Activated CD8-positive, alpha-beta memory T cell treated with anti-CD3 and anti-CD28 coated beads for 48 hours (primary cell): ENCODE measurements at regions not wholly inside any gene's neighbourhood (a gene's known extent, or its start where the extent isn't known, plus 50 kb on each side); places are given as distances from the start of the nearest gene placed in this dataset.

Experiments used
- DNase-seq, 3 experiments: peaks; one replicate each; pipeline ENCODE4 v3.0.0-alpha.2; 2020; ENCODE audit warnings: low read depth in 2 of 3, low spot score in 2 of 3

DNA sequence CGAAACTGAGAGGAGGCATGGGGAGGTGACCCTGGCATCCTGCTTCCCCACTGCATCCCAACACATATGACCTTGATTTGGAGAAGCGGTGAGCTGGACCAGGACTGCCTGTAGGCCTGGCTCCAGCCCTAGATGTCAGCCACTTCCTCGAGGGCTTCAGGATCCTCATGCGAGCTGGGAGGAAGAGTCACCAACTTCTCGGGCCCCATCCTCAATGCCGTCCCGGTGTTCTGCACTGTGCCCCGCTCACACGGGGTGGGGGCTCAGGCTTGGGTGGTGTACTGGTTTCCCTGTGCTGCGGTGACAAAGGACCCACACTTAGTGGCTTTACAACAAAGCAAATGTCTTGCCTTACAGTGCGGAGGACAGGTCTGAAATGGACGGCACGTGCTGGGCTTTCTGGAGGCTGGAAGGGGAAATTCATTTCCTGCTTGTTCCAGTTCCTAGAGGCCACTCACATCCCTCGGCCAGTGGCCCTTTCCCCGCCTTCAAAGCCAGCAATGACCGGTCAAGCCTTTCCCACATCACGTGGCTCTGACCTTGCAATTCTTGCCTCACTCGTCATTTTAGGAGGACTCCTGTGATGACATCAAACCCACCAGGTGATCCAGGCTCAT, 298.1 kb upstream of the RTL1 start:
- DNase-seq, result no peak

DNA sequence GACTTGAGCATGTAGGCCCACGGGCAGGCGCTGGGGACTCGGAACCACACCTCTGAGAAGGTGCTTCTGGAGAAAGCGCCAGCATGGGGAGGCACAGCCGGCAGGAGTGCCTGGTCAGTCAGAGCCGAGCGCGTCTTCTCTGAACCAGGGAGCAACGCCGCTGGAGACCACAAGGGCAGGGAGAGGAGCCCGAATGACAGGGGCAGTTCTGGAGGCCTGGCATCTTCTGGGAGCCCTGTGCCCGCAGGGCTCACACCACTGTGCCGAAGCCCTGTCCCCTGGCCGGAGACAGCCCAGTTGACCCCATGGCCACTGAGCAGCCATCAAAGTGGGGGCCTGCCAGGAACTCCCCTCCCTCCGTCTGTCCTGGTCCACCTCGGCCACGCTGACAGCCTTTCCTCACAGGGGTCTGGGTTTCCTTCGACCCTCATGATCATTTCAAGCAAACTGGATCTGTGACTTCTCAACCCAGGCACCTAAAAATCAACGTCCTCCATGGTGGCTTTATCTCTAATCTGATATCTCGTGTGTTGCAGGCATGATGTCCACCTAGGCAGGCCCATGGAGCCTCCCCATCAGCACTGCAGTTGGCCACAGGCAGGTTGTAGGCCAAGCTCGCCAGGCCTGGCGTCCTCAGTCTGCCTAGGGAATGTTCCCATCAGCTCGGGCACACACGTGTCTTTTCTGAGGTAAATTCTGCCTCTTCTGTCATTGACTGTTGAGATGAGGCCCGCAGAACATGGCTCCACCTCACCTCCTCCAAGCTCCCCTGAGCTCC, 299.3 kb upstream of the RTL1 start:
- no peak for DNase-seq

DNA sequence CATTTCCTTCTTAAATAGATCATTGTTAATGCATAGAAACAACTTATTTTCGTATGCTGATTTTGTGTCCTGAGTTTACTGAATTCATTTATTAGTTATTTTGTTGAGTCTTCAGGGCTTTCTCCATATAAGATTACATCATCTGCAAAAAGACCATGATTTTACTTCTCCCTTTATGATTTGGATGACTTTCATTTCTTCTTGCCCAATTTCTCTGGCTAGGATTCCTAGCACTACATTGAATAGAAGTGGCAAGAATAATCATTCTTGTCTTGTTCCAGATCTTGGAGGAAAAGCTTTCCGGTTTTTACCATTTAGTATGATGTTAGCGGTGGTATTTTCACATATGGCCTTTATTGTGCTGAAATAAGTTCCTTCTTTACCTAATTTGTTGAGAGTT, 303.0 kb upstream of the RTL1 start:
- no peak for DNase-seq

DNA sequence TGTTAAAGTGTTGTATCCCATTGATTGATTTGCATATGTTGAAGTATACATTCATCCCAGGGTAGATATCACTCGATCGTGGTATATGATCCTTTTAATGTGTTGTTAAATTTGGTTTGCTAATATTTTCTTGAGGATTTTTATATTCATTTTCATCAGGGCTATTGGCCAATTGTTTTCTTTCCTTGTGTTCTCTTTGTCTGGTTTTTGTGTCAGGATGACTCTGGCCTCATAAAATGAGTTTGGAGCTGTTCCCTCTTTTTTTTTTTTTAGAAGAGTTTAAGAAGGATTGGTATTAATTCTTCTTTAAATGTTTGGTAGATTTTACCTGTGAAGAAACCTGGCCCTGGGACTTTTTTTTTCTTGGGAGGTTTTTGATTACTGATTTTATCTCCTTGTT, 303.5 kb upstream of the RTL1 start:
- no peak for DNase-seq

DNA sequence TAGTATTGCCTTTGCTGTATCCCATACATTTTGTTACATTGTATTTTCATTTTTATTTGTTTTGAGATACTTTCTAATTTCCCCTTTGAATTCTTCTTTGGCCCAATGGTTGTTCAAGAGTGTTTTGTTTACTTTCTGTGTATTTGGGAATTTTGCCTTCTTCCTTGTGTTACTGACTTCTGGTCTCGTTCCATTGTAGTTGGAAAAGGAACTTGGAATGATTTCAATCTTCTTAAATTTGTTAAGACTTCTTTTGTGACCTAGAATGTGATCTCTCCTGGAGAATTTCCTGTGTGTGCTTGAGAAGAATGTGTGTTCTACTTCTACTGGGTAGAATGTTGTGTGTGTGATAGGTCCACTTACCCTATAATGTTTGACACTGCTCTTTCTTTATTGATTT, 304.4 kb upstream of the RTL1 start:
- no peak for DNase-seq

DNA sequence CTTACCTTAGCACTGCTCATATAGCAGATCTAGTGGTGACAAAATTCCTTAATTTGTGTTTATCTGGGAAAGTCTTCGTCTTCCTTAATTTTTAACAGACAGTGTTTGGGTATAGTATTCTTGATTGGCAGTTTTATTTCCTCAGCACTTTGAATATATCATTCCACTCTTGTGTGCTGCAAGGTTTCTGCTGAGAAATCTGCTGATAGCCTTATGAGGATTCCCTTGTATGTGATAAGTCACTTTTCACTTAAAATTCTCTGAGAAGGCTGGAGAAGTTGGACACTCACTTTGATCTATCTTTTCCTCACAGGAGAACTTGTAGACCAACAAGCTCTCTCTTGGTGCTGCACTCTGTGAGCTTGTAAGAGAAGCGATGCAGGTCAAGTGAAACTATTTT, 306.1 kb upstream of the RTL1 start:
- DNase-seq, result no peak

DNA sequence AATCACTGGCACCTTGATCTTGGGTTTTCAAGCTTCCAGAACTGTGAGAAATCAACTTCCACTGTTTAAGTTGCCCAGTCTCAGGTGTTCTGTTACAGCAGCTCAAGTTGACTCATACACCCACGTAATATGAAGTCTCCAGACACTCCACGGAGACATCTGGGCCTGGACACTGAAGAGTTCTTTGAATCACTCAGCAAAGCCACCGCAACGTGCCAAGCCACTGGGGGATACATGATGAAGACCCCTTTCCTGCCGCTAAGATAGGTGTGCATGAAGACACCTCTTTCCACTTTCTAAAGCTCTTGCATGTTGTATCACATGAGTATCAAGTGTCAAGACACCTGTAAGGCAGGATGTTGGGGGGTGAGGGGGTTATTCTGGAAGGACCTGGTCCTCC, 311.7 kb upstream of the RTL1 start:
- no peak for DNase-seq

DNA sequence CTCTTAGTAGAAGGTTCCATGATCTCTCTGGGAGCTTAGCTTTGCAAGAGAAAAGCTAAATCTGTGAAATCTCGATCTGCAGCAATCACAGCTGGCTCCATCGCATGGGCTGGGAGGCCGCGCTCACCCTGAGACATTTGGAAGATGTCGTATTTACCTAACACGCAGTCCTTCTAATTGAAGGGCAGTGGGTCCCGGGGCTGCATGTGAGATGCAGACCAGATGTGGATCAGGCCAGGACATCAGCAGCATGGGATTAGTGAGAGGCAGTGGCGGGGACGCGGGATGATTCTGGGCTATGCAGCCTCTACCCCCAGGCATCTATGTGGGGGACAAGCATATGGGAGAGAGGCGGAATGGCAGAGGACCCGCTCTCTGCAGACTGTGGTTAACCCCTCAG, 312.4 kb upstream of the RTL1 start:
- DNase-seq, result no peak

DNA sequence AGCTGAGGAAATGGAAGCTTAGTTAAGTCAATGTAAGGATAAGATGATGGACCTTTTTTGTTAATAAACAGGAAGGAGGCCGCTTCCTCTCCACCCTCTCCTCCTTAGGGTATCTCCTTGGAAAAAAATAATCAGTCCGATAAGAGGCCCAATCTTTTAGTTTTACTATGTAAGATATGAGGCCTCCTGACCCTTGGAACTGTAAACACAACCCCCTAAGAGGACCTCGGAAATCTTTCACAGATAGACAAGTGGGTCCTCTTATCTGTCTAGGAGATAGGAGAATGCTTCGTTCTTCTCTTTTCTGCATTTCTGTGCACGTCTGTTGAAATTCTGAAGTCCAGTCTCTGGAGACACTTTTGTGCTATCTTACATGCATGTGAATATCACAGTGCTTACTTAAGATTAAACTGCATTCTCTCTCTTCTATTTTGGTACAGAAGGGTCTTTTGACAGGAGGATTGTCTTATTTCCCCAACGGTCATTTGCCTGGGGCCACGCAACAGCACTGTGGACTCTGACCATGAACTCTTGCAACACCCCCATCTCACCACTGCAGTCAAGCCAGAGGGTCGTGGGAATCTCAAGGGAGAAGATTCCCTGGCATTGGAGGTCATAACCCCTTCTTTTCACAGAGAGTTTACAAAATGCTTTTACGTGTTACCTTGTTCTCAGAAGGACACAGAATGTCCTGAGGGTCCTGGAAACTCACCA, 313.0 kb upstream of the RTL1 start:
- DNase-seq, result no peak

DNA sequence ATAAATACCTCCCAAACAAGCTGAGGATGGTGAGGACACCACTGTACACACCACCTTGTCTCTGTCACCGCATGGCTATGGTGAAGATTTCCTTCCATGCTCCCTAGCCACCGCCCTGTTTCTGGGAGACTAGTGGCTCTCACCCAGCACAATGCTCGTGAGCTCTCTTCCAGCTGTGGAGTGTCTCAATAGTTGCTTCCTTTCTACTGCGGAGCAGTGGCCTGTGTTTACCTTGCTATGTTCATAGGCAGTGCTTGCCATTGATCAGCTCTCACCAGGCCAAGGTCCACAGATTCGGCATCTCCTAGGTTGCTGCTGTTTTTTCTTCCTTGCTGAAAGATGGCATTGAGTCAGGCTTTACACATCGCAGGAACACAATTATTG, 313.6 kb upstream of the RTL1 start:
- no peak for DNase-seq

DNA sequence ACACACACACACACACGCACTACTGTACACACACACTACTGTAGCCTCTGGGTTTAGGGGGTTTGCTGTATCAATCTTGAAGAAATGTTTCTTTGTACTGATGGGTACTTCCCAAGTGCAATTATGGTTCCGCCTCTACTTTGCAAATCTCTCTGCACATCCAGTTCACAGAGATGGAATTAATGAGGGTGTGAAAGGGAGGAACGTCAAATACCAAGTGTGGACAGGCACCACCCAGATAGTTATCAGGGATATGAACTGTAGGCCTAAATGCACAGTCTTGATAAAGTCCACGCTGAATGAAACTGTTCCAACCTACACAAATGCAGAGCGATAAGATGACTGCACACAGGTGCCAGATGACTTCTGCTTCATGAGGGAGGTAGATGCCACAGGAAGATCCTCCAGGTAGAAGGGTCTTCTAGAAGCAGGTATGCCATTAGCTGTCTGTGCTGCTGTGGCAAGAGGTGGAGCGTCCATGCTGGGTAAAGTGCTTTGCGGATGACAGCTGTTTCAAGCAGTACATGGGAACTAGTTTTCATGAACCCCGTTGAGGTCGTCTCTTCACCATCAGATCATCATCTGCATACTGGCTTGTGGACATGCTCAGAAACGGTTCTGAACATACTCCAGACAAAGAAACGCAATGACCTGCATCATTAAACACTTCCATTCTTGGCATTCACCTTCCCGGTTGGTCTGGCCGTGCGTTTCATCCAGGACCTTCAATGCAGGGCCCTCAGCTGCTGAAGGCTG, 314.3 kb upstream of the RTL1 start:
- no peak for DNase-seq

DNA sequence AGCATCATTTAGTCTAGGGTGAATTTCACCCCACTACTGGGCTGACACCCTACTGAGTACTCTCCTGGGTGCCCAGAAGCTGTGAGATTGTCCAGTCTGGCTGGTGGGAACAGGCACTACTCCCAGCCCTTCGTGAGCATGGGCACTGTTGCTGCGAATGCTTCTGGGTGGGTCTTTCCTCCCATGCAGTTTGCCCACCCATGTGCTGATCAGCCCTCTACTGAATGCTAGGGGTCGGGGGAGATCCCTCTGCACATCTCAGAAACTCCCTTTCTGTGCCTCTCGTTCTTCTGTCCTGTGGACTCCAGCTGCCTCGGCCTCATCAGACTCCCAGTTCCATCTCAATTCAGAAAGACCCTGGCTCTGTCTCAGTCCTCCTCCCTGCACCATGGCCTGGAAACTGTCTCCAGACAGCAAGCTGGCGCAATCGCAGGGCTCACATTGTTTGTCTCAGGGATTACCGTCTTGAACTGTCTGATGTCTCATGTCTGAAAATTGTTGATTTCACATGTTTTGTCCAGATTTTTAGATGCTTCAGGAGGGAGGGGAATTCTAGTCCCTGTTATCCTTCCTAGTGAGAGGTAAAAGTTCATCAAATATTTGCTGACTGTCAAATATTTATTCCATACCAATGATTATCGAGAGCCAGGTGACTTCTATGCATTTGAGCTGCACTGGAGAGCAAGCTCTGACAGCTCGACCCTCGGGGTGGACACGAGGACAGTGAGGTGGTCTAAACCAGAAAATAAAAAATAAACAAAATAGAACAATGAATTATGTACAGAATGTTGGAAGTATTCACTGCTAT, 316.6 kb upstream of the RTL1 start:
- DNase-seq, result no peak

DNA sequence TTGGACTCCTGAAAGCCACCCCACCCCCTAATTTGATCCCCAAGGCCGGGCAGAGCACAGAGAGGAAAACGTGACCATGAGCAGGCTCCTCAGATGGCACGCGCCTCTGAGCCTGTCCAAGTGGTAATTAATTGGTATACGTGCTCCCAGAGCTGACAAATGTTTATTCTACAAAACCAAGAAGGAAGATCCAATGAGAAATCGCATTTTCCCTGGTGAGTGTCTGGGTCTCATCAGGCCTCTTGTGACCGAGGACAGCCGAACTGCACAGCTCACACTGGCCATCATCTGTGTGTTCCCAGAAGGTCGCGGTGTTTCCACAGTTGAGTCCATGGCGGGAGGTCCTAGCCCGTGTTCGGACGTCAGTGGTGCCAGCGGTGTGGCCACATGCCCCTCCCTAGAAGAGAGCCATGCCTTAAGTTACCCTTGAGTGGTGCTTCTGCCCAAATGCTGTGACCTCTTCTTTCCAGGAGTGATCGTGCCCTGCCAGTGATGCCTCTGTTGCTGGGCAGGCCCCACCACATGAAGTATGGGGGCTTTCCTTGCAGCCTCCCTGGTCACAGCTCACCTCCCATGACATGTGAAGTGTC, 317.5 kb upstream of the RTL1 start:
- no peak for DNase-seq

DNA sequence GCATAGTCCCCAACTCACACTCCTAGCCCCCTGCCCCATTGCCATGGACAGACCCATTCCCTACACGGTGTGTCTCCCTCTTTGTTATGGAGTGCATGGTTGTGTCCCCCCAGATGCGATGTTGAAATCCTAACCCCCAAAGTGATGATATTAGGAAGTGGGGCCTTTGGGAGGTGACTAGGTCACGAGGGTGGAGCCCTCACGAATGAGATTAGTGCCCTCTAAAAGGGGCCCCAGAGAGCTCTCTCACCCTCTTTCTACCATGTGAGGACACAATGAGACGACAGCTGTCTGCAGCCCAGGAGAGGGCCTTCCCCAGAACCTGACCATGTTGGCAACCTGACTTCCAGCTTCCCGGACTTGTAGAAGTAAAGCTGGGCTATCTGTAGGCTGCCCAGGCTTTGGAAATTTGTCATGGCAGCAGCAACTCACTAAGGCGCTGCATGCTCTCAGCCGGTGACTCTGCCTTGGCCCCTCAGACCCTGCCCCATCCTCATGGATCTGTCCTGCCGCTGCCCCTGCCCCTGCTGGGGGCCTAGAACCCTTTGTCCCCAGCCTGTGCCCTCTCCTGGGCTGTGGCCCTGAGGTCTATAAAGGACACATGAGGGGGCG, 318.1 kb upstream of the RTL1 start:
- no peak for DNase-seq

DNA sequence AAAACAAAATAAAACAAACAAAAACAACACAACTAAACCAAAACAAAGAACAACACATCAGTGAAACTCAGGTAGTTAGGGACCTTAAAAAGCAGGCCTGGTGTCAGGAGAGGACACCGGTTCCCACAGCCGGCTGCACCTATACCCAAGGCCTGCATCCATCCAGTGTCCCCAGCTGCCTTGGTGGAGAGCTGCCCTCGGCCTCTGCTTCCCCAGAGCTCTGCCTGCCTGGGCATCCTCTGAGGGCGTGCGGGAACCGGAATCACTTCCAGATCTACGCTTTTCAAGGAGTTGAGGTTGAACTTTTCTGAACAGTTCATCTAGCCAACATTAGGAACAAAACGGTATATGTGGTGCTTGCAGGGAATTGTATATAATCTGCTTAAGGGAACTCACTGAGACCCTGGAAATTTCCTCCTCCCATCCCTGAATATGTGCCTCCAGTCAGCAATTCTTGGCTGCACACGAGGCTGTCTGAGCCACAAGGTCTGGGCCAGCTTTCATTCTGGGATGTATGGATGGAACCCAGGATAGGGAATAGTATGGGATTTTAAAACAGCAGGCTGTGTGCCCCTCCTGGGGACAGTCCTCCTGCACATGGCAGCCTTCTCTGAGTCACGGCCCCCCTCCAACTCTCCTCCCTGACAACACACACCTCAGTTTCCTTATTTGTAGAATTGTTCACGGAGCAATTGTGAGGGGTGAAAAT, 319.0 kb upstream of the RTL1 start:
- DNase-seq, result no peak

DNA sequence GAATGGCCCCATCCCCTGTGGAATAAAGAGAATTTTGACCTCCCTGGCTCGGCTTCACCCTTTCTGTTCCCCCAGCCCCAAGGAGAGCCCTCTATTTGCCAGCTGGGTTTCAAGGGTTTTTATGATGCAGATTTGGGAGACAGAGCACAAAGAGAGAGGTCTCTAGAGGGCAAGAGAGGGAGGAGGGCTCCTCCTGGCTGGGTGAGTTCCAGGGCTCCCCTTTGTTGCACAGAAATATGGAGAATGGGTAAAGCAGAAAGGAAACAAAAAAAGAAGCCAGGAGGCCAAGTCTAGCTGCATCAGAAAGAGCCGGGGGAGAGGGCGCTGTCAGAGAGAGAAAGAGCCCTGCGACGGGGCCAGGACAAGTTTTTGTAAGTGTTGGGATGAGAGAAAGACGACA, 319.6 kb upstream of the RTL1 start:
- no peak for DNase-seq

DNA sequence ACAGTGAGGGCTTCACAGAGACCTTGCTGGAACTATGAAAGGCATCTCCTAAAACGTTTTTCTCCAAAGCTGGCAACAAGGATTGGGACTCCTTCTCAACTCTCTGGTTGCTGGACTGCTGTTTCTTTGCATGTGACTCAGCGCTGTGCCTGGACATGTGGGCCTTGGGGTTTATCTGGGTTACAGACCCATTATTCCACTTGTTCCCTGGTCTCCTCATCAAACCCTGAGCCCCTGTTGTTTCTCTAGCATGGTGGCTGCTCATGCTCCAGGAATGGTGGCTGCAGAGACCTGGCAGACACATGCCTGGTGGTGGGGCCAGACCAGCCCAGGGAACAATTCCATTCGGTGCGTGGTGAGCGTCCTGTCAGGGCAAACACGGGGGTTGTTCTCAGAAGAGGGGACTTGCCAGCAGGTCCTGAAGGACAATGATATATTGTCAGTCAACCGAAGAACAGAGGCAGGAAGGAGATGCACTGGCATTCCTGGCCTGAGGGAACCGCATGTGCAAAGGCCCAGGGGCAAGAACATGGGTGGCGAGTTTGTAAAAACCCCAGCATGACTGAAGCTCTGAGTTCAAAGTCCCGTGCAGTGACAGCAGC, 320.1 kb upstream of the RTL1 start:
- no peak for DNase-seq

DNA sequence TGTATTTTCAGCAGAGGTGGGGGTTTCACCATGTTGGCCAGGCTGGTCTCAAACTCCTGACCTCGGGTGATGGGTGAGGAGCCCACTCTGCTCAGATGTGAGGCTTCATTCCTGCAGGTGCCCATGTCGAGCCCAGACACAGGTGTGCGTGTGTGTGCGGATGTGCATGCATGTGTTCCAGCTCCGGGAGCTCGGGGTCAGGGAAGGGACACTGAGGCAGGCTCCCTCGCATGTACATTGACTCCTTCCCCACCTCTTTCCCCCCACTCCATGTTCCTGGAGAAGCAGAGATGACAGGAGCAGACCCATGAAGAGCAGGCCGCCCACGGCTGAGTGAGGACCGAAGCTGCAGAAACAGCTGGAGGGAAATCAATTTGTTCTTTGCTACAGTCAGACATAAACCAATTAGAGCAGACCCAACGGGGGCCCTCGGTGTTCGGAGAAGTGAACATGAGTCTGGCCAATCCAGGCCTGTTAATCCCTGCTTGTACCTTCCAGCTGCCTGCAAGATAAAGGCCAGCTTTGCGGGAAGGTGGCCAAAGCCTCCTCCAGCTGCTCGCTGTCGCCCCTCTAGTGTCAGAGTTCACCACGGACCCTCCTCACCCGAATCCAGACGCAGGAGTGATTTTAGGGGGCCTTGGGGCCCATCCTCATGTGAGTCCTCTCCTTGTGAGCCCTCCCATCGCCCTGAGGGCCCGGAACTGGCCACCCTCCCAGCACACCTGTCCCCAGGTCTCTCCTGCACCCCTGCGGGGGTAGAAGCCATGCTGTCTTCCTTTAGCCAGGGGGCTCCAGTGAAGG, 321.0 kb upstream of the RTL1 start:
- DNase-seq, result no peak
